SK-N-SH (cell line): ENCODE measurements at regions not wholly inside any gene's neighbourhood (a gene's known extent, or its start where the extent isn't known, plus 50 kb on each side); places are given as distances from the start of the nearest gene placed in this dataset.

Experiments
- ELF1 ChIP-seq: IDR thresholded peaks from 2 replicates; pipeline ENCODE4 v1.4.0; 2012
- EP300 ChIP-seq, 2 experiments: IDR thresholded peaks; 2 replicates each; pipeline versions ENCODE4 v1.4.0 to v1.6.1; 2012; ENCODE audit warnings: borderline replicate concordance in 1 of 2, low read depth in 1 of 2, low read length in 1 of 2
- EZH2phosphoT487 ChIP-seq: fragments of 200-600 bp; sonication (generic); IDR thresholded peaks from 2 replicates; pipeline ENCODE4 v1.6.1; 2017; ENCODE audit warnings: low read depth, mixed run types, mild to moderate bottlenecking, antibody characterized with exemption, moderate library complexity, borderline replicate concordance
- GABPA ChIP-seq: IDR thresholded peaks from 2 replicates; pipeline ENCODE4 v1.4.0; 2012; ENCODE audit warnings: low read depth, mild to moderate bottlenecking
- NRF1 ChIP-seq: IDR thresholded peaks from 2 replicates; pipeline ENCODE4 v1.6.1; 2012; ENCODE audit warnings: low read depth, mild to moderate bottlenecking, low read length
- POLR2AphosphoS5 ChIP-seq: IDR thresholded peaks from 2 replicates; pipeline ENCODE4 v1.6.1; 2012; ENCODE audit warnings: low read depth, low read length
- TAF1 ChIP-seq: IDR thresholded peaks from 2 replicates; pipeline ENCODE4 v1.6.1; 2012; ENCODE audit warnings: low read depth, mild to moderate bottlenecking, low read length, moderate library complexity, borderline replicate concordance
- USF1 ChIP-seq: IDR thresholded peaks from 2 replicates; pipeline ENCODE4 v1.4.0; 2012; ENCODE audit warnings: low read depth, borderline replicate concordance
- ZBTB33 ChIP-seq: IDR thresholded peaks from 2 replicates; pipeline ENCODE4 v1.4.0; 2012; ENCODE audit warnings: low read depth, borderline replicate concordance
- TF ChIP-seq, protein P1 (sequence below): fragments of 200-600 bp; sonication (generic); IDR thresholded peaks from 2 replicates; pipeline ENCODE4 v1.6.1; 2017; ENCODE audit warnings: antibody characterized with exemption, mild to moderate bottlenecking, moderate library complexity

DNA sequence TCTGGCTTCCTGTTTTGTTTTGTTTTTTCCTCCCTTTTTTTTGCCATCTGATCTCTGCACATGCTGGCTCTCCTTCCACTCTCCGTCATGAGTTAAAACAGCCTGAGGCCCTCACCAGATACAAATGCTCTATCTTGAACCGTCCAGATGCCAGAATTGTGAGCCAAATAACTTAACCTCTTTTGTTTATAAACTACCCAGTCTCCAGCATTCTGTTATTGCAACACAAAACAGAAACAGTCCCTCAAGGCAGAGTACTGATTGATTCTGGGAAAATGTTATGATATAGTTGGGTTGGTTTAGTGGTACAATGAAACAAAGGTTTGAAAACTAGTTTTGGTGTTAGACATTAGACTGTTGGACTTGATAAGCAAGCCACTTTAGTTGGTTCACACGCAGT, 1390.0 kb upstream of the RAG2 start:
- TF ChIP-seq NRF1 (no peak), GABPA (no peak), ELF1 (no peak), EZH2phosphoT487 (no peak), EP300 (IDR thresholded peaks at IDR 0.05; ENCODE audit: borderline replicate concordance in 1 of 2, low read depth in 1 of 2, low read length in 1 of 2) (peak in 1 of 2 experiments; percentile 93; a peak in 2 of 4 replicates), TAF1 (no peak), POLR2AphosphoS5 (no peak), USF1 (no peak), ZBTB33 (no peak)
- TF ChIP-seq, protein P1, sequence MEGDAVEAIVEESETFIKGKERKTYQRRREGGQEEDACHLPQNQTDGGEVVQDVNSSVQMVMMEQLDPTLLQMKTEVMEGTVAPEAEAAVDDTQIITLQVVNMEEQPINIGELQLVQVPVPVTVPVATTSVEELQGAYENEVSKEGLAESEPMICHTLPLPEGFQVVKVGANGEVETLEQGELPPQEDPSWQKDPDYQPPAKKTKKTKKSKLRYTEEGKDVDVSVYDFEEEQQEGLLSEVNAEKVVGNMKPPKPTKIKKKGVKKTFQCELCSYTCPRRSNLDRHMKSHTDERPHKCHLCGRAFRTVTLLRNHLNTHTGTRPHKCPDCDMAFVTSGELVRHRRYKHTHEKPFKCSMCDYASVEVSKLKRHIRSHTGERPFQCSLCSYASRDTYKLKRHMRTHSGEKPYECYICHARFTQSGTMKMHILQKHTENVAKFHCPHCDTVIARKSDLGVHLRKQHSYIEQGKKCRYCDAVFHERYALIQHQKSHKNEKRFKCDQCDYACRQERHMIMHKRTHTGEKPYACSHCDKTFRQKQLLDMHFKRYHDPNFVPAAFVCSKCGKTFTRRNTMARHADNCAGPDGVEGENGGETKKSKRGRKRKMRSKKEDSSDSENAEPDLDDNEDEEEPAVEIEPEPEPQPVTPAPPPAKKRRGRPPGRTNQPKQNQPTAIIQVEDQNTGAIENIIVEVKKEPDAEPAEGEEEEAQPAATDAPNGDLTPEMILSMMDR = no peak
